KBM-7 (cell line): ENCODE measurements at regions not wholly inside any gene's neighbourhood (a gene's known extent, or its start where the extent isn't known, plus 50 kb on each side); places are given as distances from the start of the nearest gene placed in this dataset.
"Not testable (repeated sequence)": the region's sequence is repeated elsewhere in the genome, so short reads cannot be mapped to it uniquely, and the experiment has no call there.

ENCODE experiments used
- DNase-seq: peaks from one replicate; pipeline ENCODE4 v3.0.0-alpha.2; 2015
- in situ Hi-C: fragments of 300-500 bp; cut with MboI; formaldehyde crosslinking; loops from 2 replicates; pipeline ENCODE4 v1.14.3; 2020; ENCODE audit warnings: low sequenced_read_pairs, low pct_unique_long_range_greater_than_20kb, mixed read lengths

DNA sequence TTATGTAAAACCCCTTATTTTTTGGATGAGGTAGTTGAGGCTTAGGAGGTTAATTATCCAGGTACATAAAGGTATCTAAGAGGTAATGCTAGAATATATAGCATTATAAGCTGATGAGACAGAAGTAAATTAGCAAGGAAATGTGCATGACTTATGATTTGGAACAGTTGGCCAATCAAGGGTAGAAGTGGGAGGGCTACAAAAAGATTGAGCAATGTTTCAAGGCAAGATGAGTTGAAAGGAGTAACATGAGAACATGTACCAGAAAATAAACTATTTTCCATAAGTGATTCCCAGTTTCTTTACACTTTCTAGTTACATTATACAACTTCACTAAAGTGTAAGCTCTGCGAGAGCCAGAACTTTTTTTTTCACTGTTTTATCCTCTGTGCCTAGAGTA lies 290.9 kb downstream of the LRIG3 start:
- DNase-seq = no peak
- in situ Hi-C loops = no loop called here

GRCh38 chr12:58633479-58633878 lies 286.8 kb downstream of the LRIG3 start:
- DNase-seq = no peak

DNA sequence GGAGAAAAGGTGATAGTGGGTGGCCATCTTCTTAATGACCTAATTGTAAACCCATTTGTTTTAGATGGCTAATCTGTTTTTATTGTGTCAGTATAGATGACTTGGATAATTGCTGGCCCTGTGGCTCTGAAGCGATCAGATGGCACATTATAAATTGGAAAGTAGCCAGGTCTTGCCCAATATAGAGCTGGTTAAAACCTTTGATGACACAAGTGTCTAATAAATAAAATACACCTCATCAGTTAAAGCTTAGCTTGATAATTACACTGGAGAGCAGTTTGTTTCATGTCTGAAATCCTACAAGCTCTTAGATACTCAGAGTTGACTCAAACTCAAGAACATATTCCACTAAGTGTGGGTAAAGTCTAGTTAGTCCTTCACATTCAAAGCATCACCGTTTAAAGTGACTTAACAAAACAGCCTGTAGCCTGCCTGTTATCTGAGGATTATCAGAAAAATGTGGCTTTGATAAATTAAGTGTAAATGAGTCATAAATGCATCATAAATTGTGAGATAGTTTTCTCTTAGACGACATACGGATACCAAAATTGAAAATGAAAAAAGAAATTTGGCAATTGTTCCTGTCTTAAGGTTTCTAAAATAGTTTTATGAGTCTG lies 280.9 kb downstream of the LRIG3 start:
- DNase-seq = no peak
- in situ Hi-C loops = no loop called here

More at GRCh38 chr12:58633479-58633878, 286.8 kb downstream of the LRIG3 start:
- in situ Hi-C loops = no loop called here

- in situ Hi-C loops = no loop called here
- DNase-seq = no peak
Measured at GRCh38 chr12:58640314-58640713, 280.0 kb downstream of the LRIG3 start.

- DNase-seq = no peak
Measured at GRCh38 chr12:58645946-58646345, 274.4 kb downstream of the LRIG3 start.

DNA sequence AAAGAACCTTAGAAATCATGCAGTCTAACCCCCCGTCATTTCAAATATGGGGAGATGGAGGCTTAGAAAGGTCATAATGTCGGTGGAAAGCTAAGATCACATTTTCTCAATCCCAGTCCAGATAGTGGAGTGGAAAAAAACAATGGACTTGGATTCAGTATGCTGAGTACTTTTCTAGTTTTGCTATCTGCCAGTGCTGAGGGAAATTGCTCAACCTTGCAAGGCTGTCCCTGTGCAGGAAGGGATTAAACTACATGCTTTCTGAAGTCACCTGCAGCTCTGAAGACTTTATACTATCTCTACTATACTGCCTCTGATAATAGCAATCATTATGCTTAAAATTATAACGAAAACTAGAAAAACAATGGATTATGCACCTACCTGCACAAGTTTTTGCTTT lies 272.8 kb downstream of the LRIG3 start:
- in situ Hi-C loops = no loop called here

More at GRCh38 chr12:58645946-58646345, 274.4 kb downstream of the LRIG3 start:
- in situ Hi-C loops = no loop called here

DNA sequence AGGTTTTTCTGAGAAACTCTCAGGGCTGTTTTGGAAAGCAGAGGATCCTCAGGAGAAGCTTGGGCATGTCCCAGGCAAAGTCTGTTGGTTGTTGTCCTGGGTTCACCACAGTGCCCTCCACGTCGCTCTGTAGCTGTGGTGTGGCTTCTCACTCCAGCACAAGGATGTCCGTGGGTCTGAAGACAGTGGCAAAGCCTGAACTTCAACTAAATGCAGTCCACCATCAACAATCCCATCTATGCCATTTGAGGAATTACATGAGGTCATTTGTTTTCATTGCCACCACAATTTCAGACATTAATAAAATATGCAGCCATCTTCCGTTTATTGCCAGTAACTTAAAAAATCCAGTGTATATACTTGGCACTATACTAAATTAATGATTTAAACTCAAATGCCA lies 272.1 kb downstream of the LRIG3 start:
- in situ Hi-C loops = no loop called here
- DNase-seq = no peak

More for the DNA sequence above, 272.8 kb downstream of the LRIG3 start:
- no peak for DNase-seq

DNA sequence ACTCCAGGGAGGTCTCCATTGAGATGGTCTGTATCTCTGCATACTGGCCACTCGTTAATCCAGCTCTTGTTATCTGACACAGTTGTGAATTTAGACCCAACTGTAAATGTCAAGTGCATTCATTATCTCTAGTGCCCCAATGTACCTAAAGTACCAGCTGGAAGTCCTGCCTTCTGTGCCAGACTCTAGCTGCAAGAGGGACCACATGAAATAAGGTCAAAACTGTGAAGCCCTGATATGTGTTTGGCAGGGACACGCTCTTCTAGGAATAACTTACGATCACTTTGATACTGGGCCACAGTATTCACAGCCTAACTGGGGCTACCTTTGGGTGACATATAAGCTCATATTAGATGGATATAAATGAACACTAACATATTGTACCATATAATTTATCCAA lies 268.5 kb downstream of the LRIG3 start:
- DNase-seq = no peak
- in situ Hi-C loops = no loop called here

- no peak for DNase-seq
- in situ Hi-C loops = no loop called here
Measured at GRCh38 chr12:58654021-58654420, 266.3 kb downstream of the LRIG3 start.

GRCh38 chr12:58655375-58655774 lies 264.9 kb downstream of the LRIG3 start:
- in situ Hi-C loops = no loop called here
- DNase-seq = no peak

- no peak for DNase-seq
- in situ Hi-C loops = no loop called here
Measured at GRCh38 chr12:58656254-58657009, 263.9 kb downstream of the LRIG3 start.

DNA sequence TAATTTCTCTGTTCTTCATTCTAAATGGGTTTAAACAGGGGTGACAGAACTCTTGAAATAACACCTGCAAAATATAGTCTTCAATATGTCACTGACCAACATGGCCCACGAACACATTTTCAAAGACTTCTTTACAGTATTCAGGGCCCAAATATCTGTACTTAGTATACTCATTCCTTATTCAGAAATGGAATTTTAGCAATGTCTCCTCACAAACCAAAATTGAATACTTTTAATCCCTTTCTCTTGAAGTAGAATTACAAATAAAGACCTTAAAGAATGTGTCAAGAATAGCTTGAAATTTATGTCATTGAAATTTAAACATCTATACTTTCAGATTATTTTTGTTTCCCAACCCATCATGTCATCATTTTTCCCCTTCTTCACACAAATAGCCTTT lies 263.1 kb downstream of the LRIG3 start:
- DNase-seq = no peak
- in situ Hi-C loops = no loop called here

DNA sequence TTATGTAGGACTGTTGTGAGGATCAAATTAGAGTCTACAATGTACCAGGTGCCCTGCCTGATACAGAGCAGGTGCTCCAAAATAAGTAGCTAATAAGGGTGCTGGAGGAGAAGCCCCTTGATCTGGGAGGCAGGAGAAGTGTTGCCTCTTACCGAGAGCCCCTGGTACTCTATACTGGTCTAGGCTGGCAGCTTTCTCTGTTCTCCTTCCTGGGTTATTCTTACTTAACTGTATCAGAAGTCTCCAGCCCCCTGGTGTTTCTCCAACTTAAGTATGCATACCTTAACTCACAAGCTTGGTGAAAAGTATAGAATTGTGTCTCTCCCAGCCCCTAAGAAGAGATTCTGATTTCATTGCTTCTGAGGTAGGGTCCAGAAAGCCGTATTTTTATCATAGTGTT lies 254.9 kb downstream of the LRIG3 start:
- in situ Hi-C loops = no loop called here
- DNase-seq = no peak

- in situ Hi-C loops = no loop called here
- DNase-seq = no peak
Measured at GRCh38 chr12:58668233-58668632, 252.1 kb downstream of the LRIG3 start.

GRCh38 chr12:58668871-58669270 lies 251.4 kb downstream of the LRIG3 start:
- DNase-seq = no peak
- in situ Hi-C loops = no loop called here

DNA sequence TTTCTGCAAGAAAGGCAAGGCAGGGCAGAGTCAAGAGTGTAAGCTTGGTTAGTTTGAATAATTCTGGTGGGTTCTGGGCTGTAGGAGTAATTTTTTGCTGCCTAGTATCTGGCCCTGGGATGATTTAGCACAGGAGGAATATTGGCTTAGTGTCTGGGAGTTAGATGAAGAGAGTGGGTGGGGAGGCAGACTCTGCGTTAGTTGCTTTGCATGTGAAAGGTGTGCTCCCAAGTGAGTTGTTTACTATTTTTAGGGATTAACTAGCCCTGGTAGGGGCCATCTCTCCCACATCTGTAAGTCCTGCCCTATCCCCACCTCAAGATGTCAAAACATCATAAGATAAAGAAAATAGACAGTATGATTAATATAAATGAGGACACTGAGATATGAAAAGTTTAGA lies 249.7 kb downstream of the LRIG3 start:
- in situ Hi-C loops = no loop called here
- DNase-seq = no peak

DNA sequence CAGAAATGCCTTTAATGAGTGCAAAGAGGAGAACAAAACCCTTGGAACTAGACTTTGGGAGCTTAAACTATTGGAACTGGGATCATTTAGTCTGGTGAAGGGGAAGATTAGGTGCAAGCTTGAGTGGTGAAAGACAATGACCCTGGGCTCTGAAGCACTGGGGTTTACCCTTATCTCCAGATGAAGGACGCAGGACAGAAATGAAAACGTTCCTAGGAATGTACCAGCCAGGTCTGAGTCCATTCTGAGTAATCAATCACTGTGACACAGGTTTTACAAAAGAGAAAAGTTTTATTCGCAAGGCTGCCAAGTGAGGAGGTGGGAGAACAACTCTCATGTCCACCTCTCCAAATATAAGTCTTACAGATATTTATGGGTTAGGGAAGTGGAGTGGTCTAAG lies 249.1 kb downstream of the LRIG3 start:
- DNase-seq = no peak
- in situ Hi-C loops = no loop called here

- in situ Hi-C loops = no loop called here
- no peak for DNase-seq
Measured at GRCh38 chr12:58673021-58673420, 247.3 kb downstream of the LRIG3 start.

GRCh38 chr12:58677833-58678232 lies 242.5 kb downstream of the LRIG3 start:
- DNase-seq, in situ Hi-C loops: not testable (repeated sequence)

DNA sequence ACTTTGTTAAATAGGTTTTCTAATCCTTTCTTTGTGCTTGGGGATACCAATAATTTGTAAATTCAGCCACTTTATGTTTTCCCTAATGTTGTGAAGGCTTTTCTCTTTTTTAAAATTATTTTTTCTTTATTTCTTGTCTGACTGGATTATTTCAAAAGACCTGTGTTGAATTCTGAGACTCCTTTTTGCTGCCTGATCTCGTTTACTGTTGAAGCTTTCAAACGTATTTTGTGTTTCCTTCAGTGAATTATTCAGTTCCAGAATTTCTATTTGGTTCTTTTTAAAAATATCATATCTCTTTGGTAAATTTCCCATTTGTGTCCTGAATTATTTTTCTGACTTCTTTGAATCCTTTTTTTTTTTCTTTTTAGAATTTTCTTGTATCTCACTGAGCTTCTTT lies 241.6 kb downstream of the LRIG3 start:
- in situ Hi-C loops = no loop called here
- DNase-seq = peak; percentile 8

GRCh38 chr12:58681730-58682129 lies 238.6 kb downstream of the LRIG3 start:
- in situ Hi-C loops = no loop called here
- DNase-seq = no peak
